WI38 (cell line): ENCODE measurements at regions not wholly inside any gene's neighbourhood (a gene's known extent, or its start where the extent isn't known, plus 50 kb on each side); places are given as distances from the start of the nearest gene placed in this dataset.

Source experiments
- H3K4me3 ChIP-seq: 2 replicates; pipeline ENCODE4 v1.5.1; 2011; ENCODE audit warnings: low read depth, mild to moderate bottlenecking, control low read depth, low read length
- TF ChIP-seq, protein P1 (sequence below): IDR thresholded peaks from 2 replicates; pipeline ENCODE4 v1.5.1; 2012; ENCODE audit warnings: low read depth, mild to moderate bottlenecking, control low read depth, low read length

DNA sequence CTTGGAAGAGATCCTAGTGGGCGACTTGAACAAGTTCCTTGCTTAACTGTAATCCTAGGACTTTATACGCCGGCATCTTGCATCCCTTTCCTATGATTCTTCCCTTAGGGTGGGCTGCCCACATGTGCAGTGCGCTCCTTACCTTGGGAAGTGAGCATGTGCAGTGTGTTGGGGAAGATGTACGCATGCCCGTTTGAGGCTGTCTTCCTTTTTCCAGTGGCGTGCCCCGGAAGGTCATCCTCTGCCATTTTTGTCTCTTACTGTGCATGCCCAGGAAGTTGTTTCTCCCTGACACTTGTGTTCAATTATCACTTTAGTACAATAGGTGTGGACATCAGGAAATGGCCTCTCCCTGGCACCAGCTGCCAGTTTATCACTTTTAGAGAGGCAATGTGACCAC is 936.5 kb downstream of the TBC1D22A start:
- TF ChIP-seq, protein P1, sequence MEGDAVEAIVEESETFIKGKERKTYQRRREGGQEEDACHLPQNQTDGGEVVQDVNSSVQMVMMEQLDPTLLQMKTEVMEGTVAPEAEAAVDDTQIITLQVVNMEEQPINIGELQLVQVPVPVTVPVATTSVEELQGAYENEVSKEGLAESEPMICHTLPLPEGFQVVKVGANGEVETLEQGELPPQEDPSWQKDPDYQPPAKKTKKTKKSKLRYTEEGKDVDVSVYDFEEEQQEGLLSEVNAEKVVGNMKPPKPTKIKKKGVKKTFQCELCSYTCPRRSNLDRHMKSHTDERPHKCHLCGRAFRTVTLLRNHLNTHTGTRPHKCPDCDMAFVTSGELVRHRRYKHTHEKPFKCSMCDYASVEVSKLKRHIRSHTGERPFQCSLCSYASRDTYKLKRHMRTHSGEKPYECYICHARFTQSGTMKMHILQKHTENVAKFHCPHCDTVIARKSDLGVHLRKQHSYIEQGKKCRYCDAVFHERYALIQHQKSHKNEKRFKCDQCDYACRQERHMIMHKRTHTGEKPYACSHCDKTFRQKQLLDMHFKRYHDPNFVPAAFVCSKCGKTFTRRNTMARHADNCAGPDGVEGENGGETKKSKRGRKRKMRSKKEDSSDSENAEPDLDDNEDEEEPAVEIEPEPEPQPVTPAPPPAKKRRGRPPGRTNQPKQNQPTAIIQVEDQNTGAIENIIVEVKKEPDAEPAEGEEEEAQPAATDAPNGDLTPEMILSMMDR = no peak
- no peak overlapping the region for H3K4me3 ChIP-seq

DNA sequence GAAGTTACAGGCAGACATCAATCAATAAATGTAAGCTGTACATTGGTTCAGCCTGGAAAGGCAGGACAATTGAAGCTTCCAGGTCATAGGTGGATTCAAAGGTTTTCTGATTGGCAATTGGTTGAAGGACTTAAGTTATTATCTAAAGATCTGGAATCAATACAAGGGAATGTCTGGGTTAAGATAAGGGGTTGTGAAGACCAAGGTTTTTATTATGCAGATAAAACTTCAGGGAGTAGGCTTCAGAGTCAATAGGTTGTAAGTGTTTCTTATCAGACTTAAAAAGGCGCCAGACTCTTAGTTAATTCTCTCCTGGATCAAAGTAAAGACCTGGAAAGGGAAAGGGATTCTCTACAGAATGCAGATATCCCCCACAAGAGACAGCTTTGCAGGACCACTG is 935.4 kb downstream of the TBC1D22A start:
- H3K4me3 ChIP-seq = no peak overlapping the region
- TF ChIP-seq, protein P1 = no peak

DNA sequence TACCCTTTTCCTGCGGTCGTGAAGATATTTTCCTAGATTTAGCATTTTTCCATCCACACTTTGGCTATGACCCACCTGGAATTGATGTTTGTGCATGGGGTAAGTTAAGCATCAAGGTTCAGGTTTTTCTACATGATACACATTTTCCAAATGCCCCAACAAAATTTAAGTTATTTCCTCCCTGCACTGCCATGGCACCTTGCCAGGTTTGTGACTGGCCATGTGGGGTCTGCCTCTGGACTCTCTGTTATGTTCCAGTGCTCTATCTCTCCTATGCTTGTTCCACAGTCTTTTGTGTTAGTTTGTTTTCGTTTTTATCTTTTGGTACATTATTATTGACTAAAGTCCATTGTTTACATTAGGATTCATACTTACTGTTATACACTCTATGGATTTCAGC is 934.3 kb downstream of the TBC1D22A start:
- no peak overlapping the region for H3K4me3 ChIP-seq
- TF ChIP-seq, protein P1 = no peak

DNA sequence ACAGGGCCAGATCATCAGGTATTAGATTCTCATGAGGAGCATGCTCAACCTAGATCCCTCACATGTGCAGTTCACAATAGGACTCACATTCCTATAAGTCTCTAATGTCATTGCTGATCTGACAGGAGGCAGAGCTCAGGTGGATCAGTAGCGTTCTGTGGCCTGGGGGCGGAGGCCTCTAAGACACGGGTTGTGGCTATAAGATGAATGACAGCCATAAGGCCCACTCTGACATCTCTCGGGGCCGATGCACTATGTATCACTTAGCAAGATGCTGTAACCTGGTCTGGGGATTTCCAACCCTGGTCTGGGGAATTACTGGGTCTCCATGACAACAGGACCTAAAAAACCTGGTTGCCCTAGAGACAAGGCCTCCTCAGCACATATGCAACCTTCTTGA is 932.7 kb downstream of the TBC1D22A start:
- H3K4me3 ChIP-seq = no peak overlapping the region
- TF ChIP-seq, protein P1 = no peak

DNA sequence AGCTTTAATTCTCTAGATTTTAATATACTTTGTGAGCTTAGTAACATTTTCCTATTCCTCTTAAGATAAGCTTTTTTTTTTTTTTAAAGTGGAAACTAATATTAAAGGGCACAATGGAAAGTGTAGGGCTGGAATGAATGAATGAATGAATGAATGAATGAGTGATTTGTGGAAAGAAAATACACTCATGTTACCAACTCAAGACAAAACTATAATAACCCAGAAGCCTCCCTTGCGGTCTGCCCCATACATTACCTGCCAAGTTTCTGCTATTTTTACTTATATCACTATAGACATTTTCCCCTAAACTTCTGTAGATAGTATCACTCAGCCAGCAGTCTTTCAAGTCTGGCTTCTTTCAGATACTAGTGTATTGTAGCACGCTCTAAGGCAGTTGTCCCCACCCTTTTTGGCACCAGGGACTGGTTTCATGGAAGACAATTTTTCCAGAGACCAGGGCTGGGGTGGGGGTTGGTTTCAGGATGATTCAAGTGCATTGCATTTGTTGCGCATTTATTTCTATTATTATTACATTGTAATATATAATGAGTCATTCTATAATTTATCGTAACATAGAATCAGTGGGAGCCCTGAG is 932.2 kb downstream of the TBC1D22A start:
- TF ChIP-seq, protein P1 = no peak
- H3K4me3 ChIP-seq = no peak overlapping the region

DNA sequence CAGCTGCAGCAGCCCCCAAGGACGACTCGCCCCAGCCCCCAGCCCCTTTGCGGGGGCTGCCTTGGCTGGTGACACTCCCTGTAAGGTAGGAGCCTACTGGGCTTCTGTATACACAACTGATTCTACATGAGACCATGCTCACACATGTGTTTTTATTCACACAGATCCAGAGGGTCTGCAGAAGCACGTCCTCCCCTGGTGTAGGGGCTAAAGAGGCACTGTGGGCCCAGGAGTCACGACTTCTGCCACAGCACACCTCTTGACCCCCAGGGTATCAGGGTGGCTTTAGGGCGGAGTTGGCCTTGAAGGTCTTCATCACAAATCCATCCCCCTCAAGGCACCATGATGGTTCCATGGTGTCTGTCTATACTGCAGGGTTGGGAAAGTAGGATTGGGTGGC is 931.2 kb downstream of the TBC1D22A start:
- TF ChIP-seq, protein P1 = no peak
- no peak overlapping the region for H3K4me3 ChIP-seq

DNA sequence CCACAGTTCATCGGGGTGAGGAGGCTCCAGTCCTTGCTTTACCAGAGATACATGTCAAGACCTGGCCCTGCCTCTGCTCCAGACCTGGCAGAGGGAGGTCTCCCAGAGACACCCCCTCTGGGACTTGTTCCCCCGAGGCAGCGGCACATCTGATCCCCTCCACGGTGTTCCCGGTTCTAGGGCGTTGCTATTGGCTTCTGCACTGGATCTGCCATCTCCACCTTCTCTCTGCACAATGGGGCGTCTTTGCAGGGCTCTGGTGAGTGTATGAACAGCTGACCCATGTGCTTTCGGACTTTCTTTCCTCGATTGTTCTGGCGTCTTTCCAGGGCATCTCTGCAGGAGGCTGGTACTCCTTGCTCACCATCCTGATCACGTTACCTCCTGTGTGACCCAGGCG is 930.4 kb downstream of the TBC1D22A start:
- no peak overlapping the region for H3K4me3 ChIP-seq
- TF ChIP-seq, protein P1 = no peak
